ENCODE measurements at regions not wholly inside any gene's neighbourhood (a gene's known extent, or its start where the extent isn't known, plus 50 kb on each side); places are given as distances from the start of the nearest gene placed in this dataset.
"Not testable (repeated sequence)": the region's sequence is repeated elsewhere in the genome, so short reads cannot be mapped to it uniquely, and the experiment has no call there.

GRCh38 chr3:87615506-87615905 is 339.1 kb upstream of the POU1F1 start:
- no peak for DNase-seq (ENCODE audit: low spot score)

DNA sequence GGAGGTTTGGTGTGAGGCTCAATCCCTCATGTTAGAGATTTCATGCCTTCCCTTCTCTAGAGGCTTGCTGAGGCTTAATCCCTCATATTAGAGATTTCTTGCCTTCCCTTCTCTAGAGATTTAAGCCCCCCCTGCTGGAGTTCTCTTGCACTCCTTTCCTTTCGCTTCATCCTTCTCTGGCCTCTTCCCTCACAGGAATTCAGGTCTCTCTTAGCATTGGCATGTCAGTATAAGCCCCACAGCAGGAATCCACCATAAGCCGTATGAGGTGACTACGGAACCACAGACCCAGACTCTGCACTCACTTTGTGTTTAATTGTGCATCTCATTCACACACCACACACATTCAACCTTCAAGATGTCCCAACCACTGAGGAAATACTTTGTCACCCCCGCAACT is 338.6 kb upstream of the POU1F1 start:
- no peak for DNase-seq (ENCODE audit: low spot score)

GRCh38 chr3:87607234-87607633 is 330.9 kb upstream of the POU1F1 start:
- no peak for DNase-seq (ENCODE audit: low spot score)

- DNase-seq (ENCODE audit: low spot score), result no peak
Measured at GRCh38 chr3:87595798-87596197, 319.4 kb upstream of the POU1F1 start.

DNA sequence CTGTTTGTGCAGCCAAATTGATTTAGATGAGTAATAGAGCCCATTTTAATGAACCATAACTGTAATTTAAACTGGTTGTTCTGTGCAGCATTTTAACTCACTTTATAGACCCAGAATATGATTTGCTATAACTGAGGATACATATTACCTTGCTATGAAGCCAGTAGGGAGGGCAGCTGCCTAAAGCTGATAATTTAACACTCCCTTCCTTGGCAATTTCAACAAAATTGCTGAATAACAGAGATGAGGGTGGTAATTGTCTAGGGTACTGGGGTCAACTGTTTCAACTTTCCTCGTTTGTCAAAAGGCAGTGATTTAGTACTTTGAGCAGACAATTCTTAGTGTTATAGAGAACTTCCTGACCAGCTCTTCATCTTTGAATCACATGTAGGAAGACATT is 304.9 kb upstream of the POU1F1 start:
- no peak for DNase-seq (ENCODE audit: low spot score)

- no peak for DNase-seq (ENCODE audit: low spot score)
Measured at GRCh38 chr3:87576752-87577151, 300.4 kb upstream of the POU1F1 start.

DNA sequence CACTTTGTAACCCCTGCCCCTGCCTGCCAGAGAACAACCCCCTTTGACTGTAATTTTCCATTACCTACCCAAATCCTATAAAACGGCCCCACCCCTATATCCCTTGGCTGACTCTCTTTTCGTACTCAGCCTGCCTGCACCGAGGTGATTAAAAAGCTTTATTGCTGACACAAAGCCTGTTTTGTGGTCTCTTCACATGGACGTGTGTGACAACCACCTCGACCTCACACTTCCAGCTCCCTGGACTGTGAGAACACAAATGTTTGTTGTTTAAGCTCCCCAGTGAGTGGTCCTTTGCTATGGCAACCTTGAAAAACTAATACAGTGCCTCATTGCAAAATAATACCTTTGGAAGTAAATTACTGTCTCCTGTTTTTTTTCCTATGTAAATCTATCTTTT is 299.2 kb upstream of the POU1F1 start:
- DNase-seq (ENCODE audit: low spot score), result no peak

DNA sequence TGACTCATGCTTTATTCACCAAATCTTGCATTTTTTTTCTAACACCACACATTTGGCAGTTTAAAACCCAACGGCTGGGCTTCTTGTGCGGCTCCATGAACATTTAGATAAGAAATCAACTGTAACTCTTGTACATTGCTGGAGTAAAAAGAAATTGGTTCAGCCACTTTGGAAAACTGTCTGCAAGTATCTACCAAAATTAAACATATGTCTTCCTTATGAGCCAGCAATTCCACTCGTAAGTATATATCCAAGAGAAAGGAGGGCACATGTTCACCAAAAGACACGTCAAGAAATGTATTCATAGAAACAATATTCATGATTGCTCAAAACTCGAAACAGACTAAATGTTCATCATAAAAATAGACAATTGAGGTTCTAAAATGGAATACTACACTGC is 291.9 kb upstream of the POU1F1 start:
- no peak for DNase-seq (ENCODE audit: low spot score)

DNA sequence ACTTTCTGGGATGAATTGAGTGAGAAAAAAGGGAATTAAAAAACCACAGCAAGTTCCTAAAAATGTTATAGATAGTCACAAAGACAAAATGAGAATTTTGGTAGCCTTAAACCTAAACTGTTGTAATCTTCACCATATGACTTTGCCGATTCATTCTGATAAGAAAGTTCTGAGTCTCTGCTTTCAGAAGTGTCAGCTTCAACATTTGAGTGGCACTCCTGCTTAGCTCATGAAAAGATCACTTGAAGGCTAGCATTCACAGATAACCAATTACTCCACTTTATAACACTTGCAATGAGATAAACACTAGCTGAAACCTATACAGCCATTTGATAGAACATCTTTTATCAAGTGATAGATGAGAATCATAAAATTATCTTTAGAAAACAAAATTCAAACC is 288.1 kb upstream of the POU1F1 start:
- no peak for DNase-seq (ENCODE audit: low spot score)

DNA sequence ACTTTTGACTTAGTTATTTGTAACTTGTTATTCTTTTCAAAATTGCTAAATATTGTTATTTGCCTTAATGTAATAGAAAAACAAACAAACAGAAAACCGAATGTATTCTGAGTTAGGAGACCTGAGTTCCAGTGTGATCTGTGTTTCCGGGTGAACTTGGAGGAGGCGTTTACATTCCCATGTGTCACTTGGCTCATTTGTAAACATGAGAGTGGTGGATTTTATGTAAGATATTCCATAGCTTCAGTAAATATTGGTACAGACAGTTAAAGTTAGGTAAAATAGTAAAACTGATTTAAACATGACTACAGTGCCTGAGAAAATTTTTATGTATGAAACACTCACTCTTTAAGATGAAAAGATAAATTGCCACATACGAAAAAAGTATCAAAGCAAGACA is 287.3 kb upstream of the POU1F1 start:
- DNase-seq (ENCODE audit: low spot score), result no peak

GRCh38 chr3:87558492-87558891 is 282.1 kb upstream of the POU1F1 start:
- DNase-seq (ENCODE audit: low spot score), result no peak

- DNase-seq (ENCODE audit: low spot score), result no peak
Measured at GRCh38 chr3:87555290-87555689, 278.9 kb upstream of the POU1F1 start.

GRCh38 chr3:87553058-87553457 is 276.7 kb upstream of the POU1F1 start:
- DNase-seq (ENCODE audit: low spot score), result no peak

- DNase-seq (ENCODE audit: low spot score), result no peak
Measured at GRCh38 chr3:87550892-87551291, 274.5 kb upstream of the POU1F1 start.

DNA sequence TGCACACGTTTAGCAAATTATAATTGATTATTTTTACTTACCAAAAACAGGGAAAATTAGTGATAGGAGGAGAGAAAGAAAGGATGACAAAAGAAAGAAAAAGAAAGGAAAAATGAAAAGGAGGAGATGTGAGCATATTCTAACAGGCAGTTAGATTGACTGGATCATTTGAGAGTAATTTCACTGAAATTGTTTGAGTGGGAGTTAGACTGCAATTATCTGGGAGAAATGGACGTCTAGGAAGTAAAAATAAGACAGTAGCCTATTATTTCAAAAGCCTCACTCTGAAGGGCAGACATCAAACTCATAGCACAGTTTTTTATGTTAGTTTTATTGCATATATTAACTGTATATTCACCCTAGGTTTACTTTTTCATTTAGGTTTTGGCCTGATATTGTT is 272.8 kb upstream of the POU1F1 start:
- DNase-seq (ENCODE audit: low spot score), result no peak

DNA sequence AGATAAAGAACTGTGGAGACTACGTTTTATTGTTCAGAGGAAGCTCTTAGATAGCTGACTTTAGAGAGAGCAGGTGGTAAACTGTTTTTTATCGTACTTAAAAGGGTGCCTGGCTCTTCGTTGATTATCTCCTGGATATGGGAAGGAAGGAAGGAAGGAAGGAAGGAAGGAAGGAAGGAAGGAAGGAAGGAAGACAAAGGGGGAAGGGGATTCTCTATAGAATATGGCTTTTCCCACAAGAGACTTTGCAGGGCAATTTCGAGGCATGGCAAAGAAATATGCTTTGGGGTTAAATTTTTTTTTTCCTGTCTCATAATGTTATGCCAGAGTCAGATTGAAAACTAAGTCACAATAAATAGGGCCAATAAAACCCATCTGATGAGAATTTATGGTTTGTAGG is 271.9 kb upstream of the POU1F1 start:
- DNase-seq (ENCODE audit: low spot score), result no peak

GRCh38 chr3:87546216-87546615 is 269.8 kb upstream of the POU1F1 start:
- DNase-seq (ENCODE audit: low spot score), result no peak

DNA sequence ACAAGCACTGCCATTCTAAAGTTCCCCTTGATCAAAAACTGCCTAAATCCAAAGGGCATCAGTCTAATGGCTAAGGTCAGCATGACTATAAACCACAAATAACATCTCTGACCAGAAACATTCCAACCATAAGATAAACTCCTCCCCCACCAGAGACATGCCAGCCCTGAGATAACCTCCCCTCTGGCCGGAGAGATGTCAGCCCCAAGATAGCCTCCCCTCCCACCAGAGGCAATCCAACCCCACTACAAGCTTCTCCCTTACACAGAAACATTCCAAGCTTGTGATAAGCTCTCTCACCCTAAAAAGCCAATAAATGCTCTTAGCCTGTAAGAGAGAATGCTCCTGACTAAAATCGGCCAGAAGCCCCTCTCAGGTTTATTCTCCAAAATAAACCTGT is 267.0 kb upstream of the POU1F1 start:
- not testable (repeated sequence) for DNase-seq (ENCODE audit: low spot score)

- no peak for DNase-seq (ENCODE audit: low spot score)
Measured at GRCh38 chr3:87541723-87542122, 265.3 kb upstream of the POU1F1 start.

DNA sequence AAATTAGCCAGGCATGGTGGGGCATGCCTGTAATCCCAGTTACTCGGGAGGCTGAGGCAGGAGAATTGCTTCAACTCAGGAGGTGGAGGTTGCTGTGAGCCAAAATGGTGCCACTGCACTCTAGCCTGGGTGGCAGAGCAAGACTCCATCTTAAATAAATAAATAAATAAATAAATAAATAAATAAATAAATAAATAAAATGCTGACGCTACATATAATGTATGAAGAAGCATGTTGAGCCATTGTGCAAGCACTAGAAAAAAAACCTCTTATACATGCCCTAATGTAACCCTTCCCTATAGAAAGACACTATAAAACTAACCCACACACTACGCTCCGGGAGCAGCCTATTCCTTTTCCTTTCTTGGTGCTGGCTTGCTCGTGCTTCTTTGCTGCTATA is 262.3 kb upstream of the POU1F1 start:
- DNase-seq (ENCODE audit: low spot score), result not testable (repeated sequence)

DNA sequence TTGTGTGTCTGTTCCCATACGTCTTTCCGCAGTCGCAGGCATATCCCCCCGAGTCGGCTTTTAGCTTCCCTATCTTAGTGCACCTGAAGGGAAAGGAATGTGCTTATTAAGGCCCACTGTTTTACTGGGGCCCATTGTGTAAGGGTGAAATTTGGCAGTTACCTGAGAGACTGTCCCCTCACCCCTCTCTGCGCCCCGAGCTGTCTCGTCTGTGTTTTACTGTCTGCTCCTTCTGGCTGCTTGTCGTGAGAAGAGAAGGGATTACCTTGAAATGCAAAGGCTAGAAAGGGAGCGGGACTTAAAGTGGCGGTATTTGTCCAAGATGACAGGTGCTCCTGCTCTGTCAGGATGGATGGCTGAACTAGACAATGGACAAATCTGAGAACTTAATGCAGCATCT is 233.0 kb upstream of the POU1F1 start:
- no peak for DNase-seq (ENCODE audit: low spot score)

GRCh38 chr3:87508921-87509320 is 232.5 kb upstream of the POU1F1 start:
- no peak for DNase-seq (ENCODE audit: low spot score)

GRCh38 chr3:87507753-87508152 is 231.4 kb upstream of the POU1F1 start:
- DNase-seq (ENCODE audit: low spot score), result no peak

- DNase-seq (ENCODE audit: low spot score), result no peak
Measured at GRCh38 chr3:87503900-87504498, 227.6 kb upstream of the POU1F1 start.
